NCI-H446 treated with DMSO at 0.1 percent for 48 hours (cell line): ENCODE measurements at regions not wholly inside any gene's neighbourhood (a gene's known extent, or its start where the extent isn't known, plus 50 kb on each side); places are given as distances from the start of the nearest gene placed in this dataset.
A peak's percentile ranks its signal among the peaks of the same experiment; 100 is the strongest.

Experiments
- DNase-seq: peaks from one replicate; lab custom pipeline; 2025; lab: John Stamatoyannopoulos, UW

- no peak for DNase-seq
Observed at GRCh38 chr4:18248611-18249010, 227.1 kb upstream of the LCORL start.

GRCh38 chr4:18247189-18247588, 225.6 kb upstream of the LCORL start:
- no peak for DNase-seq

GRCh38 chr4:18242919-18243693, 221.6 kb upstream of the LCORL start:
- DNase-seq = peak; percentile 30

DNA sequence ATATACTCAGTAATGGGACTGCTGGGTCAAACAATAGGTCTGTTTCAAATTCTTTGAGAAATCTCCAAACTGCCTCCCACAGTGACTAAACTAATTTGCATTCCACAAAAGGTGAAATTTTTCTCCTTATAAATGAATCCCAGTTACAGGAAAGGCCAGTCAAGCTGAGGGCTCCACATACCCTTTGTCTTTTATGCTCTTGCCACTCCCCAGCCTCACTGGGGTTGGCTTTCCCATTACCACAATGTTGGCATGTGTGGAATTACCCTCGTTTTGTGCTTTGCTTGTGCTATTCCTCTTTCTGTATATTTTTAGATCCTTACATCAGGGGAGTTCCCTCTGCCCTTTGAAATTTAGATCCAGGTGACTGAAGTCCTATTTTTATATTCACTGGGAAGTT, 220.2 kb upstream of the LCORL start:
- DNase-seq = no peak

DNA sequence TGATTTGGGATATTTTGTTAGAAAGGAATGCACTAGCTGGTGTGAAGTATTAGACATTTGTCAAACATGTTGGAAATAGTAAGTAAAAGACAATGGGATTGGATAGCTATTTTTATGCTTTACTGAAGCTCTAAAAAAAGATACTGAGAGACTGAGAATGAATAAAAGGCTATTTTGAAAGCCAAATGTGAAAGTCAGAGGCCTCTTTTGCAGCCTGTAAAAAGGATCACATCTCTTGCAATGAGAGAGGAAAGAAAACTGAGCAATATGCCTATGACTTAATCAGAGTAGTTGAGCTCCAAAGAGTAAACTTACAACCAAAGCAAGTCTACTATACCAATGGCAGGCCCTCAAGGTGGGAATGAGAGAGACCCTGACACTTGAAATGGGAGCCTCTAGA, 212.6 kb upstream of the LCORL start:
- no peak for DNase-seq

DNA sequence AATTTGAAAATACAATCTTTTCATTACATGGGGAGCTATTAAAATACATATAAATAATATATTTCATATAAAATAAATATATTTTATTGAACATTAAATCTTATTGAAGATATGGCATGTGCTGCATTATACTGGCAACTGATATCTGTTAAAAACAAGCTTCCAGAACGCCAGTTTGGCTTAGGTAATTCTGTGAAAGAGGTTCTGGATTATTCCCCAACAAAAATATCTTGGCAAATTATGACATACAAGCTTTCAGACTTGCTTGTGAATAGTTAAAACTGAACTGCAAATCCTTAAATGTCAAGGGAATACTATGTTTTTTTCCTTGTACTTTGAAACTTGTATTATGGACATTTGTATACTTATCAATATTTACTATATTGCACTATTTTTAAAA, 210.2 kb upstream of the LCORL start:
- DNase-seq = no peak

DNA sequence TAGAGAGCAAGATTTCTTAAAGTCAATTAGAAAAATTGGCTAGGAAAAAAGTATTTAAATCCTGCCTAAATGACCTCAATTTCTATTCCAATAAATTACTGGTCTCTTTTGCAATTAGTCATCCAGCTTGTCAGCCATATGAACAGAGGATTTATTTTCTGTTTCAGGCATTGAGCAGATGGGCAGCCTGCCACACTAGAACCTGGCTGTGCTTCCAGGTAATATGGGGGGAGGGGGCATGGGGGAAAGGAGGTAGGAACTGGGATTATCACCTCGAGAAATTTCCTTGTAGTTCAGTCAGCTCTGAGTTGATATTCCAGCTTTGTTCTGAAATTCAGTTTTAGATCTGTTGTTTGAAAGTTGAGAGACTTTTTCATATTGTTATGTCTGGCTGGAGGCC, 206.3 kb upstream of the LCORL start:
- DNase-seq = peak; percentile 66

GRCh38 chr4:18214411-18215055, 193.0 kb upstream of the LCORL start:
- DNase-seq = peak; percentile 13

DNA sequence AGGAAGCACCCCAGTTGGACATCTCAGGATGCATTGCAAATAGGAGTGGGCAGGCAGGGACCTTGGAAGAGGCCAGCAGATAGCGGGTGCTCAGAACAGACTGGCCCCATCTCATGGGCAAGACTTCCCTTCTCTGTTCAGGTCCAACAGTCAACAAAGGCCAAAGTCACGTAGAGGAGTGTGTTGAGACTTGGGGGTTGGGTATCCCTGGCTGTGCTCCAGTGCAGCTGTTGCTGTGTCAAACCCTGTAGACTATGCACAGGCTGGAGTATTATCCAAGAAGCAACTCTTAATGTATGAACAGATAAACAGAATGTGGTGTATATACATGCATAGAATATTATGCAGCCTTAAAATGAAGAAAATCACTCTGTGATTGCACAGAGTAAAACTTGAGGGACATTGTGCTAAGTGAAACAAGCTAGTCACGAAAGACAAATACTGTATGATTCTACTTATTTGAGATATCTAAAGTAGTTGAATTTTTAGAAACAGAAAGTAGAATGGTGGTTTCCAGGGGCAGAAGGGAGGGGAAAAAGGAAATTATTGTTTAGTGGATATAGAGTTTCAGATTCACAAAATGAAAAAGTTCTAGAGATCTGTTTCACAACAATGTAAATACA, 192.1 kb upstream of the LCORL start:
- DNase-seq = no peak

DNA sequence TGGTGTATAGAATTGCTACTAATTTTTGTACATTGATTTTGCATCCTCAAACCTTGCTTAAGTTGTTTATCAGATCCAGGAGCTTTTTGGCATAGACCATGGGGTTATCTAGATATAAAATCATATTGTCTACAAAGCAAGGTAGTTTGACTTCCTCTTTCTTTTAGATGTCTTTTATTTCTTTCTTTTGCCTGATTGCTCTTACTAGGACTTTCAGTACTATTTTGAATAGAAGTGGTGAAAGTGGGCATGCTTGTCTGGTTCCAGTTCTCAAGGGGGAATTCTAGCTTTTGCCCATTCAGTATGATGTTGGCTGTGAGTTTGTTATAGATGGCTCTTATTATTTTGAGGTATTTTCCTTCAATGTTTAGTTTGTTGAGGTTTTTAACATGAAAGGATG, 187.9 kb upstream of the LCORL start:
- DNase-seq = no peak

GRCh38 chr4:18203966-18204365, 182.4 kb upstream of the LCORL start:
- DNase-seq = no peak

DNA sequence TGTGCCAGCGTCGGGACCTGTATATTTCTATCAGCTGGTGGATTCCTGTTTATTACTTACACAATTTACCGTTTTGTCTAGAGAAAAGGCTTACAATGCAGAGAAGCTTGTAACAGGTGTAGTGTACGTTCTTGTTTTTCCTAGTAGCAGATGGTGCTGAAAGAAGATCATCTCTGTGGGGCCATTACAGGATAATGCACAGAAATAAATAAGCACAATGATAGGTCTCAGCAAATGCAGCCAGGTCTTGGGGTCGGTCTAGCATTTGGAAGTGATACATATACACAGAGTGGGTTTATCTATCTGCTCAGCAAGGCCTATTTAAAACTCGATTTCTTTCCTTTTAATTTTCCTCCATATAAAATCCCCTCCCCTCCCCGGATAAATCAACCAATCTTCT, 180.9 kb upstream of the LCORL start:
- DNase-seq = no peak

- DNase-seq = no peak
Observed at GRCh38 chr4:18201885-18202284, 180.3 kb upstream of the LCORL start.

DNA sequence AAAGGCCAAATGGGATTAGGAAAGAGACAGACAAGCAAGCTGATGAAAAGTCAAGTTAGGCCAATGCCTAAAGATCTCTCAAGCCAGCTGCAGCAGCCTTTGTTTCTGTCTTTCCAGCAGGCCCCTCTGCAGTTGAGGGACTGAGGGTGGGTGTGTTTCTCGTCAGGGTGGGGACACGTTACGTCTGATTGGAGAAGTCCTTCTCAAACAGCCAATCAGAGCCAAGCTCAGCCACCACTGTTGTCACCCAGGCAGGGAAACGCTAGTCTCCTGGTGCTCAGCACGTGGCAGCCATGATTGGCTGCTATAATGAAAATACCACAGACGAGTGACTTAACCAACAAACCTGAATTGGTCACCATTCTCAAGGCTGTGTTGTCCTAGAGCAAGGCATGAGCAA, 177.1 kb upstream of the LCORL start:
- no peak for DNase-seq

DNA sequence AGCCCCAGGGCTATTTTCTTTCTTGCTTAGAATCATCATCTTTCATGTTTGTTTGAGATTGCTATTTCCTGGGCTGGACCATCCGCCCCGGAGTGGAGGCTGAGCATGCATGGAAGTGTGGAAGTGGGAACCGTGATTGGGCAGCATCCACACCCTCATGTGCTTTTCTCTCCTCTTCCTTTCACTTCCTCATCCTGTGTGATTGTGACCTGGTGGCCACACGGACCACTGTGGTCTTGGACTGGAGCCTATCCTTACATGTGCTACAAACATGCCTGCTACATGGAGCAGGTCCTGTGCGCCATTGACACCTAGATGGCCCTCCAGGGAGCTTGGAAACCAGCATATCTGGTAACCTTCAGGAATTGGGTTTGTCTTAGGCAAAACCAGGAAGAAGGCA, 175.9 kb upstream of the LCORL start:
- DNase-seq = no peak

GRCh38 chr4:18194278-18194677, 172.7 kb upstream of the LCORL start:
- DNase-seq = no peak

DNA sequence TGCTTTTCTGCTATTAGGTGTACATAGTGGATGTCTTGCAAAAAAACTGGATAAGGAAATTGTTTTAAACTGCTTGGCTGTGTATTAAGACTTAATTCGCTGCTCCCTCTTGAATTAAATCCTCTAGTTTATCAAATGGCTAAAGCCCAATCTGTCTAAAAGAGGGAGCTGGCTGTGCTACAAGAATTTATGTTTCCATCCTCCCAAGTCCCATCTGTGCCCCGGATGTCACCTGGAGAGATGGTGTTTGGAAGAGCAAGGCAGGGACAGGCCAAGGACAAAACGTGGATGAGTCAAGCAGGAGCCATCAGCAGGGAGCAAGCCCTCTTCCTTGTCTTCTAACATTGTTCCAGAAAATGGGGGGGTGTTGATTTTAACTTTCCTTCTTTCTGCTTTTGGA, 171.3 kb upstream of the LCORL start:
- DNase-seq = no peak

DNA sequence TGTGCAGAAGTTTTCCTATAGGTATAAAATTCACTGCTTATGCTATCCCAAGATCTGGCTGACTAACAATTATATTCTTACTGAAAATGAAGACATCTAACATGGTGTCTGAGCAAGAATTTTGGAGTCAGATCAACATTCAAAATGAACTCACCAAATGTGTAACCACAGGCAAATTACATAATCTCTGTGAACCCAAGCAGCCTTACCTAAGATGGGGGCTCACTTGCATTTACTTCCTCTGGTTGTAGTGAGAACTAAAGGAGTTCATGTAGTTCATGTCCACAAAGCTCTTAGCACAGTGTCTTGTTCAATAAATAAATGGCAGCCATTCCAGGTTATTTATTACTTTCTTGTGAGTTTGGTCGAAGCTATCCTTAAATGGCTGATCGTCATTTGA, 163.9 kb upstream of the LCORL start:
- DNase-seq = no peak

- DNase-seq = no peak
Observed at GRCh38 chr4:18180892-18181291, 159.3 kb upstream of the LCORL start.

GRCh38 chr4:18180122-18180521, 158.6 kb upstream of the LCORL start:
- no peak for DNase-seq

DNA sequence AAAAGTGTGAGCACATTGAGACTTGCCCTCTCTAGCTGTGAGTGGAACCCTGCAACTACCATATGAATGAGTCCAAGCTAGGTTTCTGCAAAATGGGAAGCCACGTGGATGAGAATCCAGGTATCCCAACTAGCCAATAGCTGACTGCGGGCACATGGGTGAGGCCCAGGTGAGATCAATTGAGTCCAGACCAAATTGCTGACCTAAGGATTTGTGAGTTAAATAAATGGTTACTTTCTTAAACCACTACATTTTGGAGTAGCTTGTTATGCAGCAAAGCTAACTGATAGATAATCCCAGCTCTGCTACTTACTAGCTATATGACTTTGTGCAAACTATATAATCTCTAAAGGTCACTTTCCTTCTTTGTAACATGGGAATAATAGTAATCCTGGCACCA, 150.3 kb upstream of the LCORL start:
- no peak for DNase-seq

GRCh38 chr4:18167831-18168230, 146.3 kb upstream of the LCORL start:
- no peak for DNase-seq

DNA sequence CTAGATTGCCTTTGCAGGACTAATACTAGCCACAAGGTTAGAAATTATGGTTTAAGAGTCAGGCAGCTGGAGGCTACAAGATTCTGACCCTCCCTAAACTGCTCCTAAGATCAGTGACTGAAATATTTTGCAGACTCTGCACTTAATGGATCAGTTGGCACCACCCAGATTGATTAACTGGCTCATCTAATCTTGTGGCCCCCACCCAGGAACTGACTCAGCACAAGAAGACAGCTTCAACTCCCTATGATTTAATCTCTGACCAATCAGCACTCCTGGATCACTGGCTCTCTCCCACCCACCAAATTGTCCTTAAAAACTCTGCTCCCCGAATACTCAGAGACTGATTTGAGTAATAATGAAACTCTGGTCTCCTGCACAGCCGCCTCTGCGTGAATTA, 145.4 kb upstream of the LCORL start:
- no peak for DNase-seq

DNA sequence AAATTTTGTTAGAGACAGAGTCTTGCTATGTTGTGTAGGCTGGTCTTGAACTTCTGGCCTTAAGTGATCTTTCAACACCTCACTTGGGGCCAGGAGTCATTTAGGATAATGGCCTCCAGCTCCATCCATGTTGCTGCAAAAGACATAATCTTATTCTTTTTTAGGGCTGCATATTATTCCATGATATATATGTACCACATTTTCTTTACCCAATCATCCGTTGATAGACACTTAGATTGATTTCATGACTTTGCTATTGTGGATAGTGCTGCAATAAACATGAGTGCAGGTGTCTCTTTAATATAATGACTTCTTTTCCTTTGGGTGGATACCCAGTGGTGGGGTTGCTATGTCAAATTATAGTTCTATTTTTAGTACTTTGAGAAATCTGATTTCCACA, 140.9 kb upstream of the LCORL start:
- DNase-seq = no peak
